ENCODE measurements at regions not wholly inside any gene's neighbourhood (a gene's known extent, or its start where the extent isn't known, plus 50 kb on each side); places are given as distances from the start of the nearest gene placed in this dataset.

DNA sequence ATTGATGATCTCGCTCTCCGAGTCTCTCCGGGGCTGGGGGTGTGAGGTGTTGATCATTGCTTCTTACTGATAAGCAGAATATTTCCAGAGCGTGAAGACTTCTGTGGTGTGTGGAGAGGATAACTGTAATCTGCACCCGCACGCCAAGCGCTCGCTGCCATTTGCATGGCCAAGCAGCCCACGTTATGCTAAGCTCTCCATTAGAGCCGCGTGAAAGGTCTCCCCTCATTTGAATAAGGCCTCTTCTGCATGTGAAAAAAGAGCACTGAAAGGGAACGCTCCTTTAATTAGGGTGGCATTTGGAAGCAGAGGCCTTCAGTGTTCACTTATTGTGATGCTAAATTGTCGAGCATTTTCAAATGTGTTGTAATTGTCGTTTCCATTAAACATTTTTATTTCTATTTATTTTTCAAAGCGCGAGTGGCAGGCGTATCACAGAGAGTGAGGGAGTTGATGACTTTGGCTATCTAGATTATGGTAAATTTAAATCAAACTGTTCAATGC is 163.6 kb upstream of the IRX2 start (continued):
- TF ChIP-seq, protein P1, sequence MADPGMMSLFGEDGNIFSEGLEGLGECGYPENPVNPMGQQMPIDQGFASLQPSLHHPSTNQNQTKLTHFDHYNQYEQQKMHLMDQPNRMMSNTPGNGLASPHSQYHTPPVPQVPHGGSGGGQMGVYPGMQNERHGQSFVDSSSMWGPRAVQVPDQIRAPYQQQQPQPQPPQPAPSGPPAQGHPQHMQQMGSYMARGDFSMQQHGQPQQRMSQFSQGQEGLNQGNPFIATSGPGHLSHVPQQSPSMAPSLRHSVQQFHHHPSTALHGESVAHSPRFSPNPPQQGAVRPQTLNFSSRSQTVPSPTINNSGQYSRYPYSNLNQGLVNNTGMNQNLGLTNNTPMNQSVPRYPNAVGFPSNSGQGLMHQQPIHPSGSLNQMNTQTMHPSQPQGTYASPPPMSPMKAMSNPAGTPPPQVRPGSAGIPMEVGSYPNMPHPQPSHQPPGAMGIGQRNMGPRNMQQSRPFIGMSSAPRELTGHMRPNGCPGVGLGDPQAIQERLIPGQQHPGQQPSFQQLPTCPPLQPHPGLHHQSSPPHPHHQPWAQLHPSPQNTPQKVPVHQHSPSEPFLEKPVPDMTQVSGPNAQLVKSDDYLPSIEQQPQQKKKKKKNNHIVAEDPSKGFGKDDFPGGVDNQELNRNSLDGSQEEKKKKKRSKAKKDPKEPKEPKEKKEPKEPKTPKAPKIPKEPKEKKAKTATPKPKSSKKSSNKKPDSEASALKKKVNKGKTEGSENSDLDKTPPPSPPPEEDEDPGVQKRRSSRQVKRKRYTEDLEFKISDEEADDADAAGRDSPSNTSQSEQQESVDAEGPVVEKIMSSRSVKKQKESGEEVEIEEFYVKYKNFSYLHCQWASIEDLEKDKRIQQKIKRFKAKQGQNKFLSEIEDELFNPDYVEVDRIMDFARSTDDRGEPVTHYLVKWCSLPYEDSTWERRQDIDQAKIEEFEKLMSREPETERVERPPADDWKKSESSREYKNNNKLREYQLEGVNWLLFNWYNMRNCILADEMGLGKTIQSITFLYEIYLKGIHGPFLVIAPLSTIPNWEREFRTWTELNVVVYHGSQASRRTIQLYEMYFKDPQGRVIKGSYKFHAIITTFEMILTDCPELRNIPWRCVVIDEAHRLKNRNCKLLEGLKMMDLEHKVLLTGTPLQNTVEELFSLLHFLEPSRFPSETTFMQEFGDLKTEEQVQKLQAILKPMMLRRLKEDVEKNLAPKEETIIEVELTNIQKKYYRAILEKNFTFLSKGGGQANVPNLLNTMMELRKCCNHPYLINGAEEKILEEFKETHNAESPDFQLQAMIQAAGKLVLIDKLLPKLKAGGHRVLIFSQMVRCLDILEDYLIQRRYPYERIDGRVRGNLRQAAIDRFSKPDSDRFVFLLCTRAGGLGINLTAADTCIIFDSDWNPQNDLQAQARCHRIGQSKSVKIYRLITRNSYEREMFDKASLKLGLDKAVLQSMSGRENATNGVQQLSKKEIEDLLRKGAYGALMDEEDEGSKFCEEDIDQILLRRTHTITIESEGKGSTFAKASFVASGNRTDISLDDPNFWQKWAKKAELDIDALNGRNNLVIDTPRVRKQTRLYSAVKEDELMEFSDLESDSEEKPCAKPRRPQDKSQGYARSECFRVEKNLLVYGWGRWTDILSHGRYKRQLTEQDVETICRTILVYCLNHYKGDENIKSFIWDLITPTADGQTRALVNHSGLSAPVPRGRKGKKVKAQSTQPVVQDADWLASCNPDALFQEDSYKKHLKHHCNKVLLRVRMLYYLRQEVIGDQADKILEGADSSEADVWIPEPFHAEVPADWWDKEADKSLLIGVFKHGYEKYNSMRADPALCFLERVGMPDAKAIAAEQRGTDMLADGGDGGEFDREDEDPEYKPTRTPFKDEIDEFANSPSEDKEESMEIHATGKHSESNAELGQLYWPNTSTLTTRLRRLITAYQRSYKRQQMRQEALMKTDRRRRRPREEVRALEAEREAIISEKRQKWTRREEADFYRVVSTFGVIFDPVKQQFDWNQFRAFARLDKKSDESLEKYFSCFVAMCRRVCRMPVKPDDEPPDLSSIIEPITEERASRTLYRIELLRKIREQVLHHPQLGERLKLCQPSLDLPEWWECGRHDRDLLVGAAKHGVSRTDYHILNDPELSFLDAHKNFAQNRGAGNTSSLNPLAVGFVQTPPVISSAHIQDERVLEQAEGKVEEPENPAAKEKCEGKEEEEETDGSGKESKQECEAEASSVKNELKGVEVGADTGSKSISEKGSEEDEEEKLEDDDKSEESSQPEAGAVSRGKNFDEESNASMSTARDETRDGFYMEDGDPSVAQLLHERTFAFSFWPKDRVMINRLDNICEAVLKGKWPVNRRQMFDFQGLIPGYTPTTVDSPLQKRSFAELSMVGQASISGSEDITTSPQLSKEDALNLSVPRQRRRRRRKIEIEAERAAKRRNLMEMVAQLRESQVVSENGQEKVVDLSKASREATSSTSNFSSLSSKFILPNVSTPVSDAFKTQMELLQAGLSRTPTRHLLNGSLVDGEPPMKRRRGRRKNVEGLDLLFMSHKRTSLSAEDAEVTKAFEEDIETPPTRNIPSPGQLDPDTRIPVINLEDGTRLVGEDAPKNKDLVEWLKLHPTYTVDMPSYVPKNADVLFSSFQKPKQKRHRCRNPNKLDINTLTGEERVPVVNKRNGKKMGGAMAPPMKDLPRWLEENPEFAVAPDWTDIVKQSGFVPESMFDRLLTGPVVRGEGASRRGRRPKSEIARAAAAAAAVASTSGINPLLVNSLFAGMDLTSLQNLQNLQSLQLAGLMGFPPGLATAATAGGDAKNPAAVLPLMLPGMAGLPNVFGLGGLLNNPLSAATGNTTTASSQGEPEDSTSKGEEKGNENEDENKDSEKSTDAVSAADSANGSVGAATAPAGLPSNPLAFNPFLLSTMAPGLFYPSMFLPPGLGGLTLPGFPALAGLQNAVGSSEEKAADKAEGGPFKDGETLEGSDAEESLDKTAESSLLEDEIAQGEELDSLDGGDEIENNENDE (IDR thresholded peaks at IDR 0.05; ENCODE audit: insufficient replicate concordance, low read length) = peak; percentile 54
- no peak for TF ChIP-seq ATF3 (IDR thresholded peaks at IDR 0.05; ENCODE audit: insufficient read depth, low read depth, low read length)
- 0 out of 2 replicates have a peak, but pooled peaks have one; percentile 54 for TF ChIP-seq SP1 (IDR thresholded peaks at IDR 0.05; ENCODE audit: low read depth, low read length)
- no peak for TF ChIP-seq POLR2AphosphoS5 (IDR thresholded peaks at IDR 0.05; ENCODE audit: low read depth, low read length)
- no peak for TF ChIP-seq CBX5 (IDR thresholded peaks at IDR 0.05; ENCODE audit: low read depth, low read length)
- no peak for TF ChIP-seq CTBP2 (IDR thresholded peaks at IDR 0.05; ENCODE audit: borderline replicate concordance, insufficient read depth, insufficient read length, low read length)
- TF ChIP-seq YY1 (IDR thresholded peaks at IDR 0.05; ENCODE audit: low read depth, low read length) = peak; percentile 73; the same call in 1 of the 2 replicates
- TF ChIP-seq HDAC2 (IDR thresholded peaks at IDR 0.05; ENCODE audit: borderline replicate concordance in 1 of 2, low read depth in 2 of 2, low read length in 2 of 2) = 0 out of 4 replicates have a peak, but pooled peaks of 1 of the 2 experiments have one; percentile 14
- TF ChIP-seq RBBP5 (IDR thresholded peaks at IDR 0.05; ENCODE audit: borderline replicate concordance, low read depth, low read length) = 0 out of 2 replicates have a peak, but pooled peaks have one; percentile 36
- peak; percentile 65 for TF ChIP-seq NANOG (IDR thresholded peaks at IDR 0.05; ENCODE audit: insufficient read depth, low read depth, low read length, poor library complexity, severe bottlenecking)
